ENCODE measurements at regions not wholly inside any gene's neighbourhood (a gene's known extent, or its start where the extent isn't known, plus 50 kb on each side); places are given as distances from the start of the nearest gene placed in this dataset.
A peak's percentile ranks its signal among the peaks of the same experiment; 100 is the strongest.
"Not testable (repeated sequence)": the region's sequence is repeated elsewhere in the genome, so short reads cannot be mapped to it uniquely, and the experiment has no call there.

DNA sequence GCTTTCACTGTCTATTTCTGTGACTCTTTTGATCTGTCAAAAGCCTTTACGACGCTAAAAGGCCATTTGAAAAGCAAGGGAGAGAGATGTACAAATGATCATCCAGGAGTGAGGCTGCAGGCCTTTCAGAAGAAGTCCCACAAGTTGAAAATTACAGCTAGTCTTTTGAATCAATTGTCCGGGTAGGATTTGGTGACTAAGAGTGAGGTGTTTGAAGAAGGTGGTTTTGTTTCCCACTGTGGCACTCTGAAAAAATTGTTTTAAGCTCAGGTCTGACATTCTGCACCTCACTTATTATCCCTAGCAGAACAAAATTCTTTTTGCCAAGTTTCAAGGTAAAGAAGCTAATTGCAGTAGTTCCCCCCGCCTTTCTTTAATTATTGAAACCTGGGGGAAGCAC, 50.8 kb upstream of the TMEM108 start:
- DNase-seq (ENCODE audit: low read depth): no peak

GRCh38 chr3:132984181-132984580, 54.0 kb upstream of the TMEM108 start:
- no peak for DNase-seq (ENCODE audit: low read depth)

DNA sequence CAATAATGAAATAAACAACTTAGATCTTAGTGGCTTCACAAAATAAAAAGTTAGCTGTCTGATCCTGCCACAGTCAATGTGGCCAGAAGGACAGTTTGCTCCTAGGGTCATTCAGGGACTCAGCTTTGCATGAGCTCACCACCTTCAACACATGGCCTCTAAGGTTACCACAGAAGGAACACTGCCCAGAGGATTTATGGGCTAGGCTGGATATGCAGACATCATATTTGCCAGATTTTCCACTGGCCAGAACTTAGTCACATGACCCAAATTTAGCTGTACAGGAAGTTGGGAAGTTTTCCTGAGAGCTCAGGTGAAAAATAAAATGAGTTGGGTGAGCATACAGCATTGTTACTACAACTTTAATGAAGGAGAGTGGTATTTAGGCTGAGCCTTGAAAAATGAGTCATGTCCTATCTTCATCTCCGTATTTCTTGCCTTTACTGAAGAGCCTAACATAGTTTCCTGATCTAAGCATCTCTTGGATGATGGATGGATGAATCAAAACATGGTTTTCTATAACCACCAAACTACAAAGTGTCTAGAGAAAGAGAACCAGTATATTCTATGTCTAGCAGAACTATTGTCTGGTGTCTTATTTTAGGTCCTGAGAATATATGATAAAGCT, 54.9 kb upstream of the TMEM108 start:
- DNase-seq (ENCODE audit: low read depth): no peak

DNA sequence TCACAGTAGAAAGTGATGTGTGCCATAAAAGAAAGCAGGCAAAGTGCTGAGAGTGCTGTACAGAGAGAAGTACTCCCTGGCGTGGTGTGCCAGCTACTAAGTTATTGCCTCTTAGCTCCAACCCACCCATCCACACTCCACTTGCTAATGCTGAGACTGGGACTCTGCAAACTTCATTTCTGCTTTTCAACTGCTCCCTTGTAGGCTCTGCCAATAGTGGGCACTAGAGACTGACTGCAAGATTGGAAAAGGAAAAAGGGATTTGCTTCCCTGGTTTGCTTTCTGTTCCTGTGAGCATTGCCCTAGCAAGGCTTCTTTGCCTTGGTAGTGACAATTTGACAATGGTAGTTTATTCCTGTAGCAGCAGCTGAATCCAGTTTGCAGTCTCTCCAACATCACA, 56.5 kb upstream of the TMEM108 start:
- no peak for DNase-seq (ENCODE audit: low read depth)

DNA sequence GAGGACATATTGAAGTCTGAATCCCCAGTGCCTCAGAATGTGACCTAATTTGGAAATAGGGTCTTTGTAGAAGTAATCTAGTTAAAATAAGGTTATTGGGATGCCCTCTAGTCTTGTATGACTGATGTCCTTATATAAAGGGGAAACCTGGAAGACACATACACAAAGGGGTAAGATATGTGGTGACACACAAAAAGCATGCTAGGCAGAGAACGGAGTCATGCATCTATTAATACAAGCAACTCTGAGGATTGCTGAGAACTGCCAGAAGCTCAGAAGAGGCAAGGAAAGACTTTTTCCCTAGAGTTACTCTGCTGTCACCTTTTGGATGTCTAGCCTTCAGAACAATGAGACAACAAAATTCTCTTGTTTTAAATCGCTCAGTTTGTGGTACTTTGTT, 58.1 kb upstream of the TMEM108 start:
- DNase-seq (ENCODE audit: low read depth): no peak

- no peak for DNase-seq (ENCODE audit: low read depth)
Measured at GRCh38 chr3:132979606-132980005, 58.6 kb upstream of the TMEM108 start.

GRCh38 chr3:132978946-132979345, 59.2 kb upstream of the TMEM108 start:
- DNase-seq (ENCODE audit: low read depth): not testable (repeated sequence)

DNA sequence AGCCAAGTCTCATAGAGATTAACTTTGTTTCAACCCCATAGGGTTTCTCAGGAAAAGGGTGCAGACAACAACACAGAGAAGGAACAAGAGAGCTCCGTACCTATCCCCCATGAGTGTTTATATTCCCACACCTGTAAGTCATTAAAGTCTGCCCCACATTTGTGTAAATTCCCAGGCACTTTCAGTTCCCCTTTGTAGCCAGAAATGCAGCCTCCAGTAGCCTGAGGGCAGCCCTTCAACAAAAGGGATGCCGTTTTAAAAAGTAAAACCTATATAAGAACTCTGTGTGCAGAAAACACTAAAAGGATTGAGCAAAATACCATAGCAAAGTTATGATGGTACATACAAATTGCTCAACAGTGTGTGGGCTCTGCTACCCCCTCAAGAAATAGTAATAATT, 59.7 kb upstream of the TMEM108 start:
- DNase-seq (ENCODE audit: low read depth): no peak

- no peak for DNase-seq (ENCODE audit: low read depth)
Measured at GRCh38 chr3:132974097-132974496, 64.1 kb upstream of the TMEM108 start.

DNA sequence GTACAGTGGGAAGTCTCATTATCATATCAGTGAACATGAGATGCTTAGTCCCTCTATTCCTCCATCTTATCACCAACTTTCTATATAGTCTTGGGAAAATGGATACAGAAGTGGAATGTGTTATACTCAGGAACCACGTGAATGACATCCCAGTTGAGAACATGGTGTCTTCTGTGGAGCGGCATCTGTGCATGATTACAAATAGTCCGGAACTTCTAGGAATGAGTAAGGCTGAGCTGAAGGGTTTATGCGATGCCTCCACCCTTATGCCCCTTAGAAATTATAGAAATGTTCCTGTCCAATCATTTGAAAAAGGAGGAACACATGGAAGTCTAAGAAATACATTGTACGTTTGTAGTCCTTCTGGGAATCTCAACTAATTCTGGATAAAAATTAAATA, 64.8 kb upstream of the TMEM108 start:
- no peak for DNase-seq (ENCODE audit: low read depth)

- peak; percentile 13 for DNase-seq (ENCODE audit: low read depth)
Measured at GRCh38 chr3:132972333-132972732, 65.9 kb upstream of the TMEM108 start.

GRCh38 chr3:132966374-132966773, 71.8 kb upstream of the TMEM108 start:
- DNase-seq (ENCODE audit: low read depth): peak; percentile 23

DNA sequence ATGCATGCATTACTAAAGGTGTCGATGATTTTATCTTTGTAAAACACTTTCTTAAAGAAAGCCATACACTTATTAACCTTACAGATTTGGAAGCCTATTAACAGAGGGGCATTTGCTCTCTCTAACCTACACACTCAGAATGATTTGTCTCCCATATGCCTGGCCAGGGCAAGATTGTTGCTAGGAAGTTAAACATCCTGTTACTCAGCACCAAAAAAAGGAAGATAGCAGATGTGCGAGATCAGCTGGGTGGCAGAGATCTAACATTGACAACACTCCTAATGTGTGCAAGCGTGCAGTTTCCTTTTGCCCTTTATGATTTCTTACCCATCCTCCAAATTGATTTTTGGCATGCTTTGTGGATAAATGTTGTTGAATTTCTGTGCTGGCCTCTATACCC, 73.9 kb upstream of the TMEM108 start:
- DNase-seq (ENCODE audit: low read depth): no peak

- no peak for DNase-seq (ENCODE audit: low read depth)
Measured at GRCh38 chr3:132963786-132964185, 74.4 kb upstream of the TMEM108 start.

- DNase-seq (ENCODE audit: low read depth): no peak
Measured at GRCh38 chr3:132961991-132962390, 76.2 kb upstream of the TMEM108 start.

- no peak for DNase-seq (ENCODE audit: low read depth)
Measured at GRCh38 chr3:132953683-132954082, 84.5 kb upstream of the TMEM108 start.

DNA sequence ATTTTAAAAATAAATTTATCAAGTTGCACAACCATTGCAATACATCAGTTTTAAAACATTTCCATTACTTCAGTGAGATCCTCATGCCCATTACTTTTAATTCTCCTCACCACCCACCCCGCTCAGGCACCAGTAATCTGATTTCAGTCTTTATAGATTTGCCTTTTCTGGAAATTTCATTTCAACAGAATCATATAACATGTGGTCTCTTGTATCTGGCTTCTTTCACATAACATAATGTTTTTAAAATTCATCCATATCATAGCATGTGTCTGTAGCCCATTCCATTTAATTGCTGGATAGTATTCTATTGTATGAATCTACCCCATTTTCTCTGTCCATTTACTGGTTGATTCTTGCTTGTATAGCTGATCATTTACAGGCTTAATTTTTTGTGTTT, 110.3 kb upstream of the TMEM108 start:
- no peak for DNase-seq (ENCODE audit: low read depth)

GRCh38 chr3:132926098-132926497, 112.1 kb upstream of the TMEM108 start:
- no peak for DNase-seq (ENCODE audit: low read depth)

DNA sequence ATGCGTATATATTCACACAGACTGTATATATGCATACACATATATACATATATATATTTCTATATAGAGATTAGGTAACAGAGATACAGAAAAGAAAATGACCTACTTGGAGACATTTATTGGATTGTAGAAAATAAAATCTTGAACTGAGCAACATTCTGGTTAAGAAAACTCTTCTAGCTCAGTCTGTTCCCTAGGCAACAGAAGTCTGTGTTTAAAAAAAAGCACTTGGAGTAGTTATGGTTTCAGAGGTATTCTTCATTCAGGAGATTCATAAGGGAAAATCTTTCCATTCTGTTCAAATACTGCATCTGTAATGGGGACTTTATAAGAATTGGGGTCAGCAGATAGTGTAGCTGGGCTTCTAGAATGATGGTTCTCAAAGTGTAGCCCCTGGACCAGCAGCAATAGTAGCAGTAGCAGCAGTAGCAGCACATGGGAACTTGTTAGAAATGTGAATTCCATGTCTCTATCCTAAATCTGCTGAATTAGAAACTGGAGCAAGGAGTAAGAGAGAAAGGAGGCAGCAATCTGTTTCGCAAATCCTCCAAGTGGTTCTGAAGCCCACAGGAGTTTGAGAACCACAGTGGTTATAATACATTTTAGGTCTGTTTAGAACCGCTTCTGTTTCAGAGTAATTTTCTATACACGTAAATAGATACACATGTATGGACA, 112.8 kb upstream of the TMEM108 start:
- DNase-seq (ENCODE audit: low read depth): no peak

GRCh38 chr3:132916096-132916495, 122.1 kb upstream of the TMEM108 start:
- no peak for DNase-seq (ENCODE audit: low read depth)

- no peak for DNase-seq (ENCODE audit: low read depth)
Measured at GRCh38 chr3:132912416-132912753, 125.8 kb upstream of the TMEM108 start.

DNA sequence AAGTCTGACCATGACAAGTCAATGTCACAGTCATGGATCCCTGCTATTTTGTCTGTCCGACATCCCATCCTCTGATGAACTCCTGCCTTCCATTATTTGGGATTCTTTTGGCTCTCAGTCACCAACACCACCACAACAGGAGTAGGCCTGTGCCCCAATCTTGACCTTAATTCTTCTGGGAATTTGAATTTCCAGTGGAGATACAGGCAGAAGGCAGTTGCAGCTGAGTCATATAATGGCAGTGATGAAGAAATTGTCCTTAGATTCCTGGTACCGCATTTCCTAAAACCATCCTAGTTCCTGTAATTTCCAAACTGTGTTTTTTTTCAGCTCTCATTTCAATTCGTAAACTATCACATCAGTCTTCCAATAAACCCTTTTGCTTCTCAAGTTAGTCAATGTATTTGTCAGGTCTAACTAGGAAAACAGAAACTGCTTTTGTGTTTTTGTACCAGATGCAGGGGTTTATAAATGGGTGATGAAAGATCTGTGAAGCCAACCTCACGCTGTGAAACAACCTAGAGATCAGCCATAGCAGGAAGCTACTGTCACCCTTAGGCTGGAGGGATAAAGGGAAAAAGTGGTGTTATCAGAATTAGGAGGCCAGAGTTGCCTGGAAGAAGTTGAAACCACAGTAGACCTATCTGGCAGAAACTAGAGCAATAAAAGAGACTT, 126.3 kb upstream of the TMEM108 start:
- DNase-seq (ENCODE audit: low read depth): no peak

DNA sequence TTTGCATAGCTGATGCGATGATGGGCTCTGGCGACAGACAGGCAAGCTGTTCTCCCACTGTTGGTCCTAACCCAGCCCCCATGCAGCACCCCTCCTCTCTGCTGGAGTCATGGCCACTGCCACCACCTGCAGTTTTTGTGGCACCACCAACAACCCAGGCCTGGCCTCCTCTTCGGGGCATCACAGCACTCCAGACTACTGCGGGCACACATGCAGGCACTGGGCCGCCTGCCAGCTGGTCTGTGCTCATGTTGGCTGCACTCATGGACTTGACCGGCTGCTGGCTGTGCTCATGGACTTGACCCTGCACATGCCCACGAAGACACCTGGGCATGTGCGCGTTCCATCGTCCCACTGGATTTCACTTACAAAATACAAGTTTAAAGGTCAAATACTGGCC, 130.9 kb upstream of the TMEM108 start:
- DNase-seq (ENCODE audit: low read depth): no peak

DNA sequence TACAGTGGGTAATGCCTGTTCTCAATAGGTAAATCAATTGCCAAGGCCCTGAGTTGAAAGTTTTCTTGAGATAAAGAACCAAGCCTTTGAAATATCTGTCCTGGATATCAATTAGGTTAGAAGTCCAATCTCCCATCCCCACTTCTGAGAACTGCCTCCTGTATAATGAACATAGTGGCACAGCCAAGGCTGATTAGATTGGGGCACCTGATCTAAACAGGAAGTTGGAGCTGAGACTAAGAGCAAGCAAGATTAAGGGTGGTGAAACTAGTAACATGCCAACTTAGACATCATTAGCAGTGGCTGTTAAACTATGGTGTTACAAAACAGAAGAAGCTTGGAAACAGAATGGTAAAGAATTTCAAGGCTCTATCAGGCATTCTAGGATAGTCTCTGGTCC, 137.7 kb upstream of the TMEM108 start:
- no peak for DNase-seq (ENCODE audit: low read depth)

Measured in Daoy (cell line).